Thoracic aorta (tissue), 2 donors: ENCODE measurements at regions not wholly inside any gene's neighbourhood (a gene's known extent, or its start where the extent isn't known, plus 50 kb on each side); places are given as distances from the start of the nearest gene placed in this dataset.

ENCODE experiments used
- ATAC-seq: fragments of 150-250 bp; one replicate; pipeline ENCODE4 v1.8.0; 2017; ENCODE audit warnings: low read depth; ENCODE audit not compliant: insufficient number of reproducible peaks, low FRiP score
- DNase-seq: peaks from one replicate; pipeline ENCODE4 v3.0.0-alpha.2; 2020; ENCODE audit warnings: low spot score
- H3K27ac ChIP-seq, 2 donors: fragments of 200-600 bp; sonication (generic); 1 replicate in 1 of 2; 2 replicates in 1 of 2; pipeline ENCODE4 v1.5.1; 2016; ENCODE audit warnings: mild to moderate bottlenecking in 2 of 2, moderate library complexity in 2 of 2
- H3K27me3 ChIP-seq: fragments of 200-600 bp; sonication (generic); replicated peaks from 2 replicates; pipeline ENCODE4 v1.6.0; 2016; ENCODE audit warnings: mild to moderate bottlenecking; ENCODE audit not compliant: insufficient read depth
- H3K36me3 ChIP-seq: fragments of 200-600 bp; sonication (generic); one replicate; pipeline ENCODE4 v1.5.1; 2016
- H3K4me1 ChIP-seq, 2 donors: fragments of 200-600 bp; sonication (generic); 1 replicate in 1 of 2; 2 replicates in 1 of 2; pipeline versions ENCODE4 v1.5.1 to v1.6.0; 2016; ENCODE audit warnings: low read depth in 2 of 2, mild to moderate bottlenecking in 1 of 2; ENCODE audit not compliant: control insufficient read depth in 1 of 2
- H3K4me3 ChIP-seq: fragments of 200-600 bp; sonication (generic); 2 replicates; pipeline ENCODE4 v1.5.1; 2016; ENCODE audit warnings: mild to moderate bottlenecking
- H3K9me3 ChIP-seq: fragments of 200-600 bp; sonication (generic); 2 replicates; pipeline ENCODE4 v1.5.1; 2016
- CTCF ChIP-seq: fragments of 200-600 bp; sonication (generic); IDR thresholded peaks from one replicate; pipeline ENCODE4 v1.5.1; 2019; ENCODE audit warnings: antibody characterized with exemption

- no peak overlapping the region for H3K4me3 ChIP-seq
- H3K27ac ChIP-seq: no peak overlapping the region
- ATAC-seq: no peak
- no peaks in the 10 kb centered on the region for H3K36me3 ChIP-seq
- TF ChIP-seq CTCF: no peak
- DNase-seq: no peak
- H3K9me3 ChIP-seq: peaks cover 3% of the 10 kb centered on the region
- no peaks in the 10 kb centered on the region for H3K4me1 ChIP-seq
- H3K27me3 ChIP-seq: no peaks in the 10 kb centered on the region
Observed at GRCh38 chr1:30153743-30154449, 569.5 kb downstream of the MATN1 start.

GRCh38 chr1:30151826-30152225 is 571.6 kb downstream of the MATN1 start:
- Histone ChIP-seq H3K27ac (no peak overlapping the region), H3K27me3 (no peaks in the 10 kb centered on the region), H3K4me1 (no peaks in the 10 kb centered on the region), H3K4me3 (no peak overlapping the region), H3K9me3 (peaks cover 3% of the 10 kb centered on the region), H3K36me3 (no peaks in the 10 kb centered on the region)
- ATAC-seq (no peak), DNase-seq (no peak)
- TF ChIP-seq CTCF: no peak

GRCh38 chr1:30151119-30151518 is 572.3 kb downstream of the MATN1 start:
- Histone ChIP-seq H3K4me1 (no peaks in the 10 kb centered on the region), H3K4me3 (no peak overlapping the region), H3K36me3 (no peaks in the 10 kb centered on the region), H3K9me3 (peaks cover 3% of the 10 kb centered on the region), H3K27ac (no peak overlapping the region), H3K27me3 (no peaks in the 10 kb centered on the region)
- DNase-seq (no peak), ATAC-seq (no peak)
- no peak for TF ChIP-seq CTCF

- H3K36me3 ChIP-seq: no peaks in the 10 kb centered on the region
- H3K4me1 ChIP-seq: no peaks in the 10 kb centered on the region
- DNase-seq: no peak
- ATAC-seq: no peak
- H3K4me3 ChIP-seq: no peak overlapping the region
- no peaks in the 10 kb centered on the region for H3K27me3 ChIP-seq
- no peak overlapping the region for H3K27ac ChIP-seq
- no peak for TF ChIP-seq CTCF
- peaks cover 3% of the 10 kb centered on the region for H3K9me3 ChIP-seq
Observed at GRCh38 chr1:30149226-30149625, 574.2 kb downstream of the MATN1 start.

- no peak for TF ChIP-seq CTCF
- Histone ChIP-seq H3K4me3 (no peak overlapping the region), H3K9me3 (peaks cover 3% of the 10 kb centered on the region), H3K27ac (no peak overlapping the region), H3K36me3 (no peaks in the 10 kb centered on the region), H3K4me1 (no peaks in the 10 kb centered on the region), H3K27me3 (no peaks in the 10 kb centered on the region)
- ATAC-seq (no peak), DNase-seq (no peak)
Observed at GRCh38 chr1:30148676-30149075, 574.7 kb downstream of the MATN1 start.
